ENCODE measurements at regions not wholly inside any gene's neighbourhood (a gene's known extent, or its start where the extent isn't known, plus 50 kb on each side); places are given as distances from the start of the nearest gene placed in this dataset.

GRCh38 chr2:151180123-151180522 lies 81.5 kb downstream of the RBM43 start:
- Histone ChIP-seq H3K27me3 (no peaks in the 10 kb centered on the region), H3K36me3 (replicated peaks; ENCODE audit: insufficient read depth, low read depth) (no peaks in the 10 kb centered on the region), H3K79me2 (no peaks in the 10 kb centered on the region), H3K4me3 (no peak overlapping the region), H4K20me1 (ENCODE audit: insufficient read depth, poor library complexity, severe bottlenecking) (no peaks in the 10 kb centered on the region), H3K9me2 (replicated peaks; ENCODE audit: insufficient read depth) (no peaks in the 10 kb centered on the region), H3K4me1 (ENCODE audit: insufficient read depth) (peaks cover 7% of the 10 kb centered on the region), H3K4me2 (no peak overlapping the region), H2AFZ (no peak overlapping the region), H3K9me3 (ENCODE audit: low read depth) (no peaks in the 10 kb centered on the region), H3K27ac (no peak overlapping the region)
- no peak for DNase-seq (ENCODE audit: low spot score)
- WGBS (ENCODE audit: low lambda C conversion rate, missing lambda C conversion rate) = 89% methylated on average over 3 of the region's 3 CpGs
- no peak for TF ChIP-seq CTCF (IDR thresholded peaks at IDR 0.05; ENCODE audit: poor library complexity)

GRCh38 chr2:151178207-151178606 lies 83.5 kb downstream of the RBM43 start:
- no peak overlapping the region for H3K4me2 ChIP-seq

GRCh38 chr2:151177756-151178155 lies 83.9 kb downstream of the RBM43 start:
- no peaks in the 10 kb centered on the region for H4K20me1 ChIP-seq (ENCODE audit: insufficient read depth, poor library complexity, severe bottlenecking)
- H3K4me1 ChIP-seq (ENCODE audit: insufficient read depth) = peaks cover 7% of the 10 kb centered on the region
- H3K9me3 ChIP-seq (ENCODE audit: low read depth) = no peaks in the 10 kb centered on the region
- H3K4me2 ChIP-seq = no peak overlapping the region
- DNase-seq (ENCODE audit: low spot score) = no peak
- no peak overlapping the region for H3K27ac ChIP-seq
- H2AFZ ChIP-seq = no peak overlapping the region
- H3K79me2 ChIP-seq = no peaks in the 10 kb centered on the region
- no peaks in the 10 kb centered on the region for H3K9me2 ChIP-seq (replicated peaks; ENCODE audit: insufficient read depth)
- no peak for TF ChIP-seq CTCF (IDR thresholded peaks at IDR 0.05; ENCODE audit: poor library complexity)
- H3K4me3 ChIP-seq = no peak overlapping the region
- over 99% methylated on average over 4 of the region's 4 CpGs for WGBS (ENCODE audit: low lambda C conversion rate, missing lambda C conversion rate)
- no peaks in the 10 kb centered on the region for H3K36me3 ChIP-seq (replicated peaks; ENCODE audit: insufficient read depth, low read depth)
- no peaks in the 10 kb centered on the region for H3K27me3 ChIP-seq

More at GRCh38 chr2:151178207-151178606, 83.5 kb downstream of the RBM43 start:
- no peaks in the 10 kb centered on the region for H3K36me3 ChIP-seq (replicated peaks; ENCODE audit: insufficient read depth, low read depth)
- no peaks in the 10 kb centered on the region for H4K20me1 ChIP-seq (ENCODE audit: insufficient read depth, poor library complexity, severe bottlenecking)
- H3K9me3 ChIP-seq (ENCODE audit: low read depth) = no peaks in the 10 kb centered on the region
- no peak overlapping the region for H3K27ac ChIP-seq
- WGBS (ENCODE audit: low lambda C conversion rate, missing lambda C conversion rate) = 82% methylated on average over 5 of the region's 5 CpGs
- H3K9me2 ChIP-seq (replicated peaks; ENCODE audit: insufficient read depth) = no peaks in the 10 kb centered on the region
- H3K4me3 ChIP-seq = no peak overlapping the region
- peaks cover 7% of the 10 kb centered on the region for H3K4me1 ChIP-seq (ENCODE audit: insufficient read depth)
- H3K27me3 ChIP-seq = no peaks in the 10 kb centered on the region
- no peaks in the 10 kb centered on the region for H3K79me2 ChIP-seq
- no peak for DNase-seq (ENCODE audit: low spot score)
- H2AFZ ChIP-seq = no peak overlapping the region
- no peak for TF ChIP-seq EZH2phosphoT487 (IDR thresholded peaks at IDR 0.05; ENCODE audit: low read depth, severe bottlenecking, unreplicated experiment)

GRCh38 chr2:151176661-151177060 lies 85.0 kb downstream of the RBM43 start:
- no peaks in the 10 kb centered on the region for H4K20me1 ChIP-seq (ENCODE audit: insufficient read depth, poor library complexity, severe bottlenecking)
- 93% methylated on average over 3 of the region's 3 CpGs for WGBS (ENCODE audit: low lambda C conversion rate, missing lambda C conversion rate)
- H3K79me2 ChIP-seq = no peaks in the 10 kb centered on the region
- H3K9me2 ChIP-seq (replicated peaks; ENCODE audit: insufficient read depth) = no peaks in the 10 kb centered on the region
- peaks cover 7% of the 10 kb centered on the region for H3K4me1 ChIP-seq (ENCODE audit: insufficient read depth)
- no peak overlapping the region for H3K4me3 ChIP-seq
- no peaks in the 10 kb centered on the region for H3K27me3 ChIP-seq
- no peaks in the 10 kb centered on the region for H3K36me3 ChIP-seq (replicated peaks; ENCODE audit: insufficient read depth, low read depth)
- no peaks in the 10 kb centered on the region for H3K9me3 ChIP-seq (ENCODE audit: low read depth)
- no peak overlapping the region for H2AFZ ChIP-seq
- no peak for TF ChIP-seq EZH2 (IDR thresholded peaks at IDR 0.05; ENCODE audit: borderline replicate concordance)
- TF ChIP-seq CTCF (IDR thresholded peaks at IDR 0.05; ENCODE audit: poor library complexity) = no peak
- TF ChIP-seq EZH2phosphoT487 (IDR thresholded peaks at IDR 0.05; ENCODE audit: low read depth, severe bottlenecking, unreplicated experiment) = no peak
- no peak overlapping the region for H3K4me2 ChIP-seq
- no peak overlapping the region for H3K27ac ChIP-seq
- no peak for DNase-seq (ENCODE audit: low spot score)
